SK-N-SH (cell line): ENCODE measurements at regions not wholly inside any gene's neighbourhood (a gene's known extent, or its start where the extent isn't known, plus 50 kb on each side); places are given as distances from the start of the nearest gene placed in this dataset.

Source experiments
- CTCF ChIA-PET: fragments of 300-600, 350-600 bp; formaldehyde crosslinking; extraction: SDS; loops from one replicate; lab custom pipeline; 2021; lab: Yijun Ruan, JAX
- POLR2A ChIA-PET: fragments of 350-600 bp; sonication (Branson Sonifier 250); formaldehyde crosslinking; extraction: SDS; loops from one replicate; lab custom pipeline; 2020; ENCODE audit warnings: antibody characterized with exemption, inconsistent platforms; lab: Yijun Ruan, JAX
- DNase-seq: peaks from one replicate; pipeline ENCODE4 v3.0.0; 2012
- H2AFZ ChIP-seq: fragments of 200-600 bp; sonication (generic); 2 replicates; pipeline ENCODE4 v1.8.1; 2016; ENCODE audit warnings: antibody characterized with exemption, mild to moderate bottlenecking, low read depth
- H3F3A ChIP-seq: fragments of 200-600 bp; sonication (generic); replicated peaks from 2 replicates; pipeline ENCODE3; 2016; ENCODE audit warnings: antibody characterized with exemption, mild to moderate bottlenecking; ENCODE audit not compliant: insufficient read depth
- H3K27ac ChIP-seq, 2 experiments: fragments of 200-500 bp in 1 of 2; fragments of 200-600 bp in 1 of 2; sonication (Bioruptor generic) in 1 of 2; sonication (generic), shearing (Covaris generic) in 1 of 2; 2 replicates each; pipeline versions ENCODE4 v1.5.1 to v1.6.1; 2014 to 2016; ENCODE audit warnings: low read depth in 2 of 2, inconsistent platforms in 1 of 2, low read length in 1 of 2, mild to moderate bottlenecking in 1 of 2, mixed read lengths in 1 of 2
- H3K27me3 ChIP-seq: fragments of 200-600 bp; sonication (generic), shearing (Covaris generic); 2 replicates; pipeline ENCODE4 v1.6.1; 2016; ENCODE audit warnings: mixed run types; ENCODE audit not compliant: insufficient read depth
- H3K36me3 ChIP-seq, 2 experiments: fragments of 200-500 bp in 1 of 2; fragments of 200-600 bp in 1 of 2; sonication (Bioruptor generic) in 1 of 2; sonication (generic) in 1 of 2; replicated peaks in 1 of 2; 2 replicates each; pipeline versions ENCODE3 to v1.5.1; 2014 to 2016; ENCODE audit warnings: low read length in 1 of 2, mild to moderate bottlenecking in 1 of 2; ENCODE audit not compliant: insufficient read depth in 2 of 2, control insufficient read depth in 1 of 2
- H3K4me1 ChIP-seq, 2 experiments: fragments of 200-500 bp in 1 of 2; fragments of 200-600 bp in 1 of 2; sonication (Bioruptor generic) in 1 of 2; sonication (generic), shearing (Covaris generic) in 1 of 2; 2 replicates each; pipeline versions ENCODE4 v1.5.1 to v1.6.1; 2014 to 2016; ENCODE audit warnings: low read depth in 1 of 2, low read length in 1 of 2, mixed run types in 1 of 2; ENCODE audit not compliant: insufficient read depth in 2 of 2, control insufficient read depth in 1 of 2
- H3K4me2 ChIP-seq: fragments of 200-600 bp; sonication (generic), shearing (Covaris generic); 2 replicates; pipeline ENCODE4 v1.6.1; 2017; ENCODE audit warnings: mixed run types
- H3K4me3 ChIP-seq, 2 experiments: fragments of 200-500 bp in 1 of 2; fragments of 200-600 bp in 1 of 2; sonication (Bioruptor generic) in 1 of 2; sonication (generic), shearing (Covaris generic) in 1 of 2; 2 replicates each; pipeline versions ENCODE4 v1.5.1 to v1.8.1; 2014 to 2016; ENCODE audit warnings: low read depth in 2 of 2, inconsistent platforms in 1 of 2, low read length in 1 of 2, mild to moderate bottlenecking in 1 of 2, mixed read lengths in 1 of 2, moderate library complexity in 1 of 2
- H3K79me2 ChIP-seq: fragments of 200-600 bp; sonication (generic); 2 replicates; pipeline ENCODE4 v1.8.1; 2017; ENCODE audit warnings: mild to moderate bottlenecking; ENCODE audit not compliant: insufficient read depth
- H3K9ac ChIP-seq: fragments of 200-600 bp; sonication (generic); 2 replicates; pipeline ENCODE4 v1.6.1; 2017; ENCODE audit warnings: mixed run types
- H3K9me2 ChIP-seq: fragments of 200-600 bp; sonication (generic); 2 replicates; pipeline ENCODE4 v1.6.1; 2017; ENCODE audit warnings: mixed run types
- H3K9me3 ChIP-seq: fragments of 200-600 bp; sonication (generic); 2 replicates; pipeline ENCODE4 v1.6.1; 2017; ENCODE audit warnings: mixed run types, mild to moderate bottlenecking, moderate library complexity
- H4K20me1 ChIP-seq: fragments of 200-600 bp; sonication (generic); 2 replicates; pipeline ENCODE4 v1.6.1; 2017; ENCODE audit warnings: mild to moderate bottlenecking, mixed run types; ENCODE audit not compliant: insufficient read depth
- ELF1 ChIP-seq: IDR thresholded peaks from 2 replicates; pipeline ENCODE4 v1.4.0; 2012
- EP300 ChIP-seq, 2 experiments: IDR thresholded peaks; 2 replicates each; pipeline versions ENCODE4 v1.4.0 to v1.6.1; 2012; ENCODE audit warnings: borderline replicate concordance in 1 of 2, low read depth in 1 of 2, low read length in 1 of 2
- EZH2phosphoT487 ChIP-seq: fragments of 200-600 bp; sonication (generic); IDR thresholded peaks from 2 replicates; pipeline ENCODE4 v1.6.1; 2017; ENCODE audit warnings: low read depth, mixed run types, mild to moderate bottlenecking, antibody characterized with exemption, moderate library complexity, borderline replicate concordance
- FOSL2 ChIP-seq: IDR thresholded peaks from 2 replicates; pipeline ENCODE4 v1.4.0; 2012; ENCODE audit warnings: low read depth, mild to moderate bottlenecking, moderate library complexity, borderline replicate concordance
- FOXJ3 ChIP-seq: sonication (generic); formaldehyde crosslinking; IDR thresholded peaks from 2 replicates; pipeline ENCODE4 v1.5.1; 2020; ENCODE audit warnings: mild to moderate bottlenecking, missing genetic modification reagents
- MEF2A ChIP-seq: IDR thresholded peaks from 2 replicates; pipeline ENCODE4 v1.4.0; 2012; ENCODE audit warnings: low read depth, borderline replicate concordance
- MXI1 ChIP-seq: IDR thresholded peaks from 2 replicates; pipeline ENCODE4 v1.6.1; 2012; ENCODE audit warnings: mild to moderate bottlenecking, low read depth, low read length, improper control_type of control experiment
- NFIC ChIP-seq: IDR thresholded peaks from 2 replicates; pipeline ENCODE4 v1.4.0; 2012; ENCODE audit warnings: borderline replicate concordance
- NRF1 ChIP-seq: IDR thresholded peaks from 2 replicates; pipeline ENCODE4 v1.6.1; 2012; ENCODE audit warnings: low read depth, mild to moderate bottlenecking, low read length
- RAD21 ChIP-seq: IDR thresholded peaks from 2 replicates; pipeline ENCODE4 v1.6.1; 2012; ENCODE audit warnings: mild to moderate bottlenecking, low read length
- RCOR1 ChIP-seq: fragments of 150-350 bp; IDR thresholded peaks from 2 replicates; pipeline ENCODE4 v1.6.1; 2017; ENCODE audit warnings: antibody characterized with exemption, low read length
- RFX5 ChIP-seq: IDR thresholded peaks from 2 replicates; pipeline ENCODE4 v1.6.1; 2012; ENCODE audit warnings: mild to moderate bottlenecking, improper control_type of control experiment, low read length
- TAF1 ChIP-seq: IDR thresholded peaks from 2 replicates; pipeline ENCODE4 v1.6.1; 2012; ENCODE audit warnings: low read depth, mild to moderate bottlenecking, low read length, moderate library complexity, borderline replicate concordance
- YY1 ChIP-seq: IDR thresholded peaks from 2 replicates; pipeline ENCODE4 v1.4.0; 2012; ENCODE audit warnings: low read depth, mild to moderate bottlenecking
- WGBS: methylation state at CpG from one replicate; pipeline ENCODE4 v1.1.6; 2017; ENCODE audit warnings: low lambda C conversion rate; 5-methylcytosine and 5-hydroxymethylcytosine counted together
- TF ChIP-seq, protein P1 (sequence below): fragments of 200-600 bp; sonication (generic); IDR thresholded peaks from 2 replicates; pipeline ENCODE4 v1.6.1; 2017; ENCODE audit warnings: antibody characterized with exemption, mild to moderate bottlenecking, moderate library complexity
- TF ChIP-seq, protein P2 (sequence below): IDR thresholded peaks from 2 replicates; pipeline ENCODE4; 2012
- TF ChIP-seq, protein P3 (sequence below): IDR thresholded peaks from 2 replicates; pipeline ENCODE4 v1.4.0; 2012; ENCODE audit warnings: low read depth, borderline replicate concordance

DNA sequence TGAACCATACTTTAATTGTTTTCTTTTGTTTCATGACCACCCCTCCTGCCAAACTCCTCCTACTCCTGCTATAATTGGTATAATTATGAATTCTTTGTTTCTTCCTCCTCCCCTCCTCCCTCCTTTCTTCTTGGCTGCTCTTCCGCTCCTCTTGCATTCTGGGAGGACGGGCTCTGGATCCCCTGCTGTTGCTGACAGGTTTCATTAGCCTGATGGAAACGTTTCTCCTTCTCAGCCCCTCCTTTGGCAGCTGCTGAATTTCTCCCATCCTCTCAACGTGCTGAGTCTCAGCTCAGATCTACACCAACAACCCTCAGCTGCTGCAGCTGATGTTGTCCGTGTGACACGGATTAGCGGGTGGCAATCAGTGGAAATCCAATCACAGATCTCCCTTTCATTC, 97.1 kb upstream of the UBAC2 start:
- DNase-seq: peak; percentile 19
- TF ChIP-seq, protein P1, sequence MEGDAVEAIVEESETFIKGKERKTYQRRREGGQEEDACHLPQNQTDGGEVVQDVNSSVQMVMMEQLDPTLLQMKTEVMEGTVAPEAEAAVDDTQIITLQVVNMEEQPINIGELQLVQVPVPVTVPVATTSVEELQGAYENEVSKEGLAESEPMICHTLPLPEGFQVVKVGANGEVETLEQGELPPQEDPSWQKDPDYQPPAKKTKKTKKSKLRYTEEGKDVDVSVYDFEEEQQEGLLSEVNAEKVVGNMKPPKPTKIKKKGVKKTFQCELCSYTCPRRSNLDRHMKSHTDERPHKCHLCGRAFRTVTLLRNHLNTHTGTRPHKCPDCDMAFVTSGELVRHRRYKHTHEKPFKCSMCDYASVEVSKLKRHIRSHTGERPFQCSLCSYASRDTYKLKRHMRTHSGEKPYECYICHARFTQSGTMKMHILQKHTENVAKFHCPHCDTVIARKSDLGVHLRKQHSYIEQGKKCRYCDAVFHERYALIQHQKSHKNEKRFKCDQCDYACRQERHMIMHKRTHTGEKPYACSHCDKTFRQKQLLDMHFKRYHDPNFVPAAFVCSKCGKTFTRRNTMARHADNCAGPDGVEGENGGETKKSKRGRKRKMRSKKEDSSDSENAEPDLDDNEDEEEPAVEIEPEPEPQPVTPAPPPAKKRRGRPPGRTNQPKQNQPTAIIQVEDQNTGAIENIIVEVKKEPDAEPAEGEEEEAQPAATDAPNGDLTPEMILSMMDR: no peak
- TF ChIP-seq, protein P2, sequence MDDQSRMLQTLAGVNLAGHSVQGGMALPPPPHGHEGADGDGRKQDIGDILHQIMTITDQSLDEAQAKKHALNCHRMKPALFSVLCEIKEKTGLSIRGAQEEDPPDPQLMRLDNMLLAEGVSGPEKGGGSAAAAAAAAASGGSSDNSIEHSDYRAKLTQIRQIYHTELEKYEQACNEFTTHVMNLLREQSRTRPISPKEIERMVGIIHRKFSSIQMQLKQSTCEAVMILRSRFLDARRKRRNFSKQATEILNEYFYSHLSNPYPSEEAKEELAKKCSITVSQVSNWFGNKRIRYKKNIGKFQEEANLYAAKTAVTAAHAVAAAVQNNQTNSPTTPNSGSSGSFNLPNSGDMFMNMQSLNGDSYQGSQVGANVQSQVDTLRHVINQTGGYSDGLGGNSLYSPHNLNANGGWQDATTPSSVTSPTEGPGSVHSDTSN: peak; percentile 10; the same call in 1 of the 2 replicates
- H3K27ac ChIP-seq: no peak overlapping the region
- H3K79me2 ChIP-seq: no peaks in the 10 kb centered on the region
- no peaks in the 10 kb centered on the region for H3K27me3 ChIP-seq
- H2AFZ ChIP-seq: no peak overlapping the region
- no peak overlapping the region for H3K9ac ChIP-seq
- H3K9me3 ChIP-seq: no peaks in the 10 kb centered on the region
- no peak overlapping the region for H3K4me2 ChIP-seq
- no peaks in the 10 kb centered on the region for H3F3A ChIP-seq
- WGBS: 60% methylated on average over 7 of the region's 7 CpGs
- H3K36me3 ChIP-seq: no peaks in the 10 kb centered on the region
- CTCF ChIA-PET: interaction anchor here (1.3 kb wide), 1 partner anchor 73 kb away, joined by 7 read pairs; no protein-coding TSS in a partner anchor
- no peaks in the 10 kb centered on the region for H3K9me2 ChIP-seq
- H3K4me1 ChIP-seq: peaks cover 0 to 2% of the 10 kb centered on the region in 2 experiments; a peak in 1 of 4 replicates
- no peaks in the 10 kb centered on the region for H4K20me1 ChIP-seq
- POLR2A ChIA-PET: no interaction called here
- no peak overlapping the region for H3K4me3 ChIP-seq

DNA sequence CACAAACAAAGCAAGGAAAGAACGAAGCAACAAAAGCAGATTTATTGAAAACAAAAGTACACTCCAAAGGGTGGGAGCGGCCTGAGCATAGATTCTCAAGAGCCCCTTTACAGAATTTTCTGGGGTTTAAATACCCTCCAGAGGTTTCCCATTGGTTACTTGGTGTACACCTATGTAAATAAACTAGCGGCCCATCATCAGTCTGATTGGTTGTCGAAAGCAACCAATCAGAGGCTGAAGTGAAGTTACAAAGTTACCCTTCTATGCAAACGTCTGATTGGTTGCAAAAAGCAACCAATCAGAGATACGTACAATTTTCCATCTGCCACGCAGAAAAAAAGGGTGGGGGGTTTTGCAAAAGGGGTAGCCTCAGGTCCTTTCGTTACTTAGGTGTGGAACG, 96.3 kb upstream of the UBAC2 start:
- ChIA-PET CTCF (no interaction called here), POLR2A (no interaction called here)

DNA sequence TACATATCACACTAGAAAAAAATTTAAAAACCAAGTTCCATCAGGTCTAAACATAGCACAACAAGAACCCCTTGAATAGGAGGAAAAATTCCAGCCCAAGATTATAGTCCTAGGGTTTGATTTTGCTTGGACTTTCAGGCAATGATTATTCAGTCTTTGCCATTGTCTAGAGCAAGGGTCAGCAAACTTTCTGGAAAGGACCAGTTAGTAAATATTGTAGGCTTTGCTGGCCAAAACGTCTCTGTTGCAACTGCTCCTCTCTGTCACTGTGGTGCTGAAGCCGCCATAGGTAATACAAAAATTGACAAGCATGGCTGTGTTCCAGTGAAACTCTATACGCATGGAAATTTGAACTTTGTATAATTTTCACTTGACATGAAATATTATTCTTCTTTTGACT, 95.5 kb upstream of the UBAC2 start:
- H3K4me1 ChIP-seq: peaks cover 0 to 2% of the 10 kb centered on the region in 2 experiments; a peak in 1 of 4 replicates
- H3K9ac ChIP-seq: no peak overlapping the region
- WGBS: 78% methylated on average over 3 of the region's 3 CpGs
- no peaks in the 10 kb centered on the region for H3K9me2 ChIP-seq
- no peak overlapping the region for H3K4me2 ChIP-seq
- H3K9me3 ChIP-seq: no peaks in the 10 kb centered on the region
- ChIA-PET POLR2A (no interaction called here), CTCF (no interaction called here)
- no peaks in the 10 kb centered on the region for H3K27me3 ChIP-seq
- H3K79me2 ChIP-seq: no peaks in the 10 kb centered on the region
- H3K27ac ChIP-seq: no peak overlapping the region
- no peak overlapping the region for H2AFZ ChIP-seq
- no peak for DNase-seq
- no peak overlapping the region for H3K4me3 ChIP-seq
- H3K36me3 ChIP-seq: no peaks in the 10 kb centered on the region
- no peaks in the 10 kb centered on the region for H3F3A ChIP-seq
- H4K20me1 ChIP-seq: no peaks in the 10 kb centered on the region
- TF ChIP-seq NFIC: no peak
- TF ChIP-seq, protein P3, sequence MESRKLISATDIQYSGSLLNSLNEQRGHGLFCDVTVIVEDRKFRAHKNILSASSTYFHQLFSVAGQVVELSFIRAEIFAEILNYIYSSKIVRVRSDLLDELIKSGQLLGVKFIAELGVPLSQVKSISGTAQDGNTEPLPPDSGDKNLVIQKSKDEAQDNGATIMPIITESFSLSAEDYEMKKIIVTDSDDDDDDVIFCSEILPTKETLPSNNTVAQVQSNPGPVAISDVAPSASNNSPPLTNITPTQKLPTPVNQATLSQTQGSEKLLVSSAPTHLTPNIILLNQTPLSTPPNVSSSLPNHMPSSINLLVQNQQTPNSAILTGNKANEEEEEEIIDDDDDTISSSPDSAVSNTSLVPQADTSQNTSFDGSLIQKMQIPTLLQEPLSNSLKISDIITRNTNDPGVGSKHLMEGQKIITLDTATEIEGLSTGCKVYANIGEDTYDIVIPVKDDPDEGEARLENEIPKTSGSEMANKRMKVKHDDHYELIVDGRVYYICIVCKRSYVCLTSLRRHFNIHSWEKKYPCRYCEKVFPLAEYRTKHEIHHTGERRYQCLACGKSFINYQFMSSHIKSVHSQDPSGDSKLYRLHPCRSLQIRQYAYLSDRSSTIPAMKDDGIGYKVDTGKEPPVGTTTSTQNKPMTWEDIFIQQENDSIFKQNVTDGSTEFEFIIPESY: no peak
- TF ChIP-seq RCOR1: no peak
- TF ChIP-seq MXI1: no peak
- TF ChIP-seq YY1: no peak
- no peak for TF ChIP-seq FOXJ3
- TF ChIP-seq FOSL2: no peak
- no peak for TF ChIP-seq EP300 (IDR thresholded peaks at IDR 0.05; ENCODE audit: borderline replicate concordance in 1 of 2, low read depth in 1 of 2, low read length in 1 of 2)

More for the DNA sequence above, 96.3 kb upstream of the UBAC2 start:
- no peak overlapping the region for H3K27ac ChIP-seq
- H3K9me3 ChIP-seq: no peaks in the 10 kb centered on the region
- H3F3A ChIP-seq: no peaks in the 10 kb centered on the region
- no peak overlapping the region for H3K4me2 ChIP-seq
- no peak for DNase-seq
- H4K20me1 ChIP-seq: no peaks in the 10 kb centered on the region
- no peak overlapping the region for H3K9ac ChIP-seq
- no peaks in the 10 kb centered on the region for H3K9me2 ChIP-seq
- no peak for TF ChIP-seq NRF1
- TF ChIP-seq RAD21: no peak
- TF ChIP-seq FOXJ3: no peak
- no peak for TF ChIP-seq MXI1
- no peak for TF ChIP-seq MEF2A
- no peak for TF ChIP-seq TAF1
- no peak for TF ChIP-seq NFIC
- TF ChIP-seq ELF1: no peak
- TF ChIP-seq RFX5: no peak
- TF ChIP-seq EZH2phosphoT487: no peak
- H3K79me2 ChIP-seq: no peaks in the 10 kb centered on the region
- H3K4me3 ChIP-seq: no peak overlapping the region
- 80% methylated on average over 9 of the region's 9 CpGs for WGBS
- no peaks in the 10 kb centered on the region for H3K36me3 ChIP-seq
- H3K4me1 ChIP-seq: peaks cover 0 to 2% of the 10 kb centered on the region in 2 experiments; a peak in 1 of 4 replicates
- no peak overlapping the region for H2AFZ ChIP-seq
- H3K27me3 ChIP-seq: no peaks in the 10 kb centered on the region
